Mesenchymal stem cell (in vitro differentiated cells and primary cell): ENCODE measurements at regions not wholly inside any gene's neighbourhood (a gene's known extent, or its start where the extent isn't known, plus 50 kb on each side); places are given as distances from the start of the nearest gene placed in this dataset.
"Not testable (repeated sequence)": the region's sequence is repeated elsewhere in the genome, so short reads cannot be mapped to it uniquely, and the experiment has no call there.

Source experiments
- DNase-seq: peaks from one replicate; pipeline ENCODE4 v3.0.0-alpha.2; 2013
- H2AFZ ChIP-seq: one replicate; pipeline ENCODE4 v1.6.1; 2013; ENCODE audit warnings: low read depth, mild to moderate bottlenecking, control low read depth, inconsistent platforms, low read length, moderate library complexity
- H2AK5ac ChIP-seq: 2 replicates; pipeline ENCODE4 v1.6.1; 2013; ENCODE audit warnings: low read length, moderate library complexity, mild to moderate bottlenecking, inconsistent platforms; ENCODE audit not compliant: severe bottlenecking
- H2BK120ac ChIP-seq: one replicate; pipeline ENCODE4 v1.6.1; 2013; ENCODE audit warnings: low read depth, mild to moderate bottlenecking, inconsistent platforms, low read length, moderate library complexity
- H2BK12ac ChIP-seq, 2 experiments: one replicate each; pipeline ENCODE4 v1.6.1; 2013; ENCODE audit warnings: inconsistent platforms in 2 of 2, low read length in 2 of 2, mild to moderate bottlenecking in 2 of 2, moderate library complexity in 2 of 2, control low read depth in 1 of 2
- H2BK15ac ChIP-seq: one replicate; pipeline ENCODE4 v1.6.1; 2013; ENCODE audit warnings: mild to moderate bottlenecking, low read depth, inconsistent platforms; ENCODE audit not compliant: poor library complexity, severe bottlenecking
- H2BK5ac ChIP-seq: 2 replicates; pipeline ENCODE4 v1.6.1; 2013; ENCODE audit warnings: low read depth, mild to moderate bottlenecking, low read length, control low read depth, inconsistent platforms; ENCODE audit not compliant: poor library complexity, severe bottlenecking
- H3K14ac ChIP-seq, 2 experiments: one replicate each; pipeline ENCODE4 v1.6.1; 2013; ENCODE audit warnings: inconsistent platforms in 2 of 2, low read length in 2 of 2, control low read depth in 1 of 2, mild to moderate bottlenecking in 1 of 2, moderate library complexity in 1 of 2
- H3K18ac ChIP-seq, 2 experiments: one replicate each; pipeline ENCODE4 v1.6.1; 2013; ENCODE audit warnings: inconsistent platforms in 2 of 2, low read length in 2 of 2, control low read depth in 1 of 2, low read depth in 1 of 2, mild to moderate bottlenecking in 1 of 2
- H3K23ac ChIP-seq, 2 experiments: one replicate each; pipeline ENCODE4 v1.6.1; 2013; ENCODE audit warnings: inconsistent platforms in 2 of 2, low read length in 2 of 2, mild to moderate bottlenecking in 2 of 2, moderate library complexity in 2 of 2, control low read depth in 1 of 2
- H3K27ac ChIP-seq: 2 replicates; pipeline ENCODE4 v1.5.1; 2013; ENCODE audit warnings: mild to moderate bottlenecking, moderate library complexity, low read length, control low read depth, inconsistent platforms; ENCODE audit not compliant: poor library complexity, severe bottlenecking
- H3K27me3 ChIP-seq, 2 experiments: 2 replicates each; pipeline versions ENCODE4 v1.6.1 to v1.7.0; 2013; ENCODE audit warnings: low read length in 2 of 2, mild to moderate bottlenecking in 2 of 2, moderate library complexity in 2 of 2, control low read depth in 1 of 2, inconsistent platforms in 1 of 2; ENCODE audit not compliant: control insufficient read depth in 1 of 2, insufficient read depth in 1 of 2
- H3K36me3 ChIP-seq, 2 experiments: 2 replicates each; pipeline versions ENCODE4 v1.6.1 to v1.7.0; 2013; ENCODE audit warnings: low read length in 2 of 2, control low read depth in 1 of 2, inconsistent platforms in 1 of 2, low read depth in 1 of 2, mild to moderate bottlenecking in 1 of 2; ENCODE audit not compliant: insufficient read depth in 2 of 2, control insufficient read depth in 1 of 2
- H3K4ac ChIP-seq, 2 experiments: one replicate each; pipeline ENCODE4 v1.6.1; 2013; ENCODE audit warnings: inconsistent platforms in 2 of 2, low read length in 2 of 2, mild to moderate bottlenecking in 2 of 2, moderate library complexity in 2 of 2, control low read depth in 1 of 2, low read depth in 1 of 2
- H3K4me1 ChIP-seq: 2 replicates; pipeline ENCODE4 v1.6.1; 2013; ENCODE audit warnings: low read depth, low read length, control low read depth; ENCODE audit not compliant: control insufficient read depth, insufficient read depth
- H3K4me2 ChIP-seq: 2 replicates; pipeline ENCODE4 v1.6.1; 2013; ENCODE audit warnings: low read length, mild to moderate bottlenecking, inconsistent platforms; ENCODE audit not compliant: poor library complexity, severe bottlenecking
- H3K4me3 ChIP-seq, 2 experiments: 2 replicates each; pipeline versions ENCODE4 v1.5.1 to v1.7.0; 2013; ENCODE audit warnings: low read length in 2 of 2, mild to moderate bottlenecking in 2 of 2, control low read depth in 1 of 2, low read depth in 1 of 2; ENCODE audit not compliant: insufficient read depth in 1 of 2
- H3K79me1 ChIP-seq: replicated peaks from 2 replicates; pipeline ENCODE4 v1.6.1; 2013; ENCODE audit warnings: mild to moderate bottlenecking, control low read depth, low read length, inconsistent platforms; ENCODE audit not compliant: poor library complexity, severe bottlenecking
- H3K9ac ChIP-seq: 2 replicates; pipeline ENCODE4 v1.7.0; 2013; ENCODE audit warnings: mild to moderate bottlenecking, low read length, moderate library complexity
- H3K9me3 ChIP-seq: 2 replicates; pipeline ENCODE4 v1.7.0; 2013; ENCODE audit warnings: mild to moderate bottlenecking, low read length; ENCODE audit not compliant: control insufficient read depth
- H4K8ac ChIP-seq: one replicate; pipeline ENCODE4 v1.6.1; 2013; ENCODE audit warnings: inconsistent platforms, mild to moderate bottlenecking, low read length, moderate library complexity
- H4K91ac ChIP-seq: one replicate; pipeline ENCODE4 v1.6.1; 2013; ENCODE audit warnings: mild to moderate bottlenecking, low read length, inconsistent platforms
- WGBS: methylation state at CpG from one replicate; pipeline ENCODE4 v1.1.7; 2013; ENCODE audit warnings: mixed read lengths; 5-methylcytosine and 5-hydroxymethylcytosine counted together

- H2BK5ac ChIP-seq: no peak overlapping the region
- no peak overlapping the region for H2AFZ ChIP-seq
- H2AK5ac ChIP-seq: no peak overlapping the region
- no peak overlapping the region for H3K27ac ChIP-seq
- H3K4me1 ChIP-seq: no peaks in the 10 kb centered on the region
- H3K4me3 ChIP-seq: no peak overlapping the region
- DNase-seq: peak; percentile 9
- no peak overlapping the region for H2BK120ac ChIP-seq
- no peak overlapping the region for H3K23ac ChIP-seq
- no peaks in the 10 kb centered on the region for H3K79me1 ChIP-seq
- no peak overlapping the region for H3K4ac ChIP-seq
- no peaks in the 10 kb centered on the region for H3K36me3 ChIP-seq
- whole genome bisulfite sequencing: no CpG with 5 or more reads among the region's 1 CpG
- no peak overlapping the region for H4K8ac ChIP-seq
- no peak overlapping the region for H3K14ac ChIP-seq
- no peak overlapping the region for H2BK15ac ChIP-seq
- no peak overlapping the region for H4K91ac ChIP-seq
- H3K9ac ChIP-seq: no peak overlapping the region
- no peak overlapping the region for H3K18ac ChIP-seq
- no peaks in the 10 kb centered on the region for H3K27me3 ChIP-seq
- H3K4me2 ChIP-seq: no peak overlapping the region
- H2BK12ac ChIP-seq: no peak overlapping the region
- H3K9me3 ChIP-seq: peaks cover 3% of the 10 kb centered on the region
Observed at GRCh38 chr5:98187945-98188344, 585.5 kb upstream of the RGMB start.

- H3K27ac ChIP-seq, H4K8ac ChIP-seq, H2BK12ac ChIP-seq, H3K27me3 ChIP-seq, H2AFZ ChIP-seq, H3K14ac ChIP-seq, H3K18ac ChIP-seq, H2BK5ac ChIP-seq, H3K4me2 ChIP-seq, H2AK5ac ChIP-seq, H3K79me1 ChIP-seq, H3K4me1 ChIP-seq, H4K91ac ChIP-seq, H3K36me3 ChIP-seq, DNase-seq, H3K23ac ChIP-seq, H3K9ac ChIP-seq, H2BK15ac ChIP-seq, H3K9me3 ChIP-seq, H3K4me3 ChIP-seq, H3K4ac ChIP-seq, H2BK120ac ChIP-seq: not testable (repeated sequence)
- no CpG with 5 or more reads among the region's 4 CpGs for WGBS
Observed at GRCh38 chr5:98190344-98190743, 583.1 kb upstream of the RGMB start.

- H3K18ac ChIP-seq: no peak overlapping the region
- H2BK15ac ChIP-seq: no peak overlapping the region
- H3K4me1 ChIP-seq: no peaks in the 10 kb centered on the region
- no peak overlapping the region for H2AK5ac ChIP-seq
- H3K27me3 ChIP-seq: no peaks in the 10 kb centered on the region
- H3K27ac ChIP-seq: no peak overlapping the region
- H2BK120ac ChIP-seq: no peak overlapping the region
- no peak overlapping the region for H4K91ac ChIP-seq
- H3K4me2 ChIP-seq: no peak overlapping the region
- no peak overlapping the region for H2BK5ac ChIP-seq
- no peak overlapping the region for H3K9ac ChIP-seq
- no peak overlapping the region for H3K4ac ChIP-seq
- H3K79me1 ChIP-seq: no peaks in the 10 kb centered on the region
- H3K23ac ChIP-seq: no peak overlapping the region
- 23% methylated on average over 2 of the region's 3 CpGs for WGBS
- H2AFZ ChIP-seq: no peak overlapping the region
- H3K14ac ChIP-seq: no peak overlapping the region
- DNase-seq: no peak
- H4K8ac ChIP-seq: no peak overlapping the region
- peaks cover 3% of the 10 kb centered on the region for H3K9me3 ChIP-seq
- H2BK12ac ChIP-seq: no peak overlapping the region
- H3K4me3 ChIP-seq: no peak overlapping the region
- H3K36me3 ChIP-seq: no peaks in the 10 kb centered on the region
Observed at GRCh38 chr5:98193921-98194760, 579.3 kb upstream of the RGMB start.

- Histone ChIP-seq H3K23ac (no peak overlapping the region), H2AFZ (no peak overlapping the region), H3K4ac (no peak overlapping the region), H2BK120ac (no peak overlapping the region), H2BK15ac (no peak overlapping the region), H3K18ac (no peak overlapping the region), H3K4me1 (peaks cover 3% of the 10 kb centered on the region), H3K14ac (no peak overlapping the region), H3K79me1 (no peaks in the 10 kb centered on the region), H3K4me3 (no peak overlapping the region), H2BK12ac (no peak overlapping the region), H4K8ac (no peak overlapping the region), H2AK5ac (peak overlapping the region; percentile 50), H4K91ac (no peak overlapping the region), H3K9ac (no peak overlapping the region), H3K27ac (peak overlapping the region; percentile 90), H3K9me3 (no peaks in the 10 kb centered on the region), H3K27me3 (no peaks in the 10 kb centered on the region), H3K4me2 (no peak overlapping the region), H2BK5ac (peak overlapping the region; percentile 54), H3K36me3 (no peaks in the 10 kb centered on the region)
- no peak for DNase-seq
- 65% methylated on average over 7 of the region's 9 CpGs for WGBS
Observed at GRCh38 chr5:98200726-98201541, 572.5 kb upstream of the RGMB start.
